ENCODE measurements at regions not wholly inside any gene's neighbourhood (a gene's known extent, or its start where the extent isn't known, plus 50 kb on each side); places are given as distances from the start of the nearest gene placed in this dataset.

- no peak for TF ChIP-seq POLR2A (IDR thresholded peaks at IDR 0.05)
- TF ChIP-seq, protein P1, sequence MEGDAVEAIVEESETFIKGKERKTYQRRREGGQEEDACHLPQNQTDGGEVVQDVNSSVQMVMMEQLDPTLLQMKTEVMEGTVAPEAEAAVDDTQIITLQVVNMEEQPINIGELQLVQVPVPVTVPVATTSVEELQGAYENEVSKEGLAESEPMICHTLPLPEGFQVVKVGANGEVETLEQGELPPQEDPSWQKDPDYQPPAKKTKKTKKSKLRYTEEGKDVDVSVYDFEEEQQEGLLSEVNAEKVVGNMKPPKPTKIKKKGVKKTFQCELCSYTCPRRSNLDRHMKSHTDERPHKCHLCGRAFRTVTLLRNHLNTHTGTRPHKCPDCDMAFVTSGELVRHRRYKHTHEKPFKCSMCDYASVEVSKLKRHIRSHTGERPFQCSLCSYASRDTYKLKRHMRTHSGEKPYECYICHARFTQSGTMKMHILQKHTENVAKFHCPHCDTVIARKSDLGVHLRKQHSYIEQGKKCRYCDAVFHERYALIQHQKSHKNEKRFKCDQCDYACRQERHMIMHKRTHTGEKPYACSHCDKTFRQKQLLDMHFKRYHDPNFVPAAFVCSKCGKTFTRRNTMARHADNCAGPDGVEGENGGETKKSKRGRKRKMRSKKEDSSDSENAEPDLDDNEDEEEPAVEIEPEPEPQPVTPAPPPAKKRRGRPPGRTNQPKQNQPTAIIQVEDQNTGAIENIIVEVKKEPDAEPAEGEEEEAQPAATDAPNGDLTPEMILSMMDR (IDR thresholded peaks at IDR 0.05 in 4 of 5, conservative IDR thresholded peaks at IDR 0.05 in 1 of 5): no peak
Observed at GRCh38 chr6:140535511-140535910, 1161.1 kb upstream of the CITED2 start.
